SK-N-SH (cell line): ENCODE measurements at regions not wholly inside any gene's neighbourhood (a gene's known extent, or its start where the extent isn't known, plus 50 kb on each side); places are given as distances from the start of the nearest gene placed in this dataset.

Source experiments
- CTCF ChIA-PET: fragments of 300-600, 350-600 bp; formaldehyde crosslinking; extraction: SDS; loops from one replicate; lab custom pipeline; 2021; lab: Yijun Ruan, JAX
- POLR2A ChIA-PET: fragments of 350-600 bp; sonication (Branson Sonifier 250); formaldehyde crosslinking; extraction: SDS; loops from one replicate; lab custom pipeline; 2020; ENCODE audit warnings: antibody characterized with exemption, inconsistent platforms; lab: Yijun Ruan, JAX
- DNase-seq: peaks from one replicate; pipeline ENCODE4 v3.0.0; 2012
- H2AFZ ChIP-seq: fragments of 200-600 bp; sonication (generic); 2 replicates; pipeline ENCODE4 v1.8.1; 2016; ENCODE audit warnings: antibody characterized with exemption, mild to moderate bottlenecking, low read depth
- H3F3A ChIP-seq: fragments of 200-600 bp; sonication (generic); replicated peaks from 2 replicates; pipeline ENCODE3; 2016; ENCODE audit warnings: antibody characterized with exemption, mild to moderate bottlenecking; ENCODE audit not compliant: insufficient read depth
- H3K27ac ChIP-seq, 2 experiments: fragments of 200-500 bp in 1 of 2; fragments of 200-600 bp in 1 of 2; sonication (Bioruptor generic) in 1 of 2; sonication (generic), shearing (Covaris generic) in 1 of 2; 2 replicates each; pipeline versions ENCODE4 v1.5.1 to v1.6.1; 2014 to 2016; ENCODE audit warnings: low read depth in 2 of 2, inconsistent platforms in 1 of 2, low read length in 1 of 2, mild to moderate bottlenecking in 1 of 2, mixed read lengths in 1 of 2
- H3K27me3 ChIP-seq: fragments of 200-600 bp; sonication (generic), shearing (Covaris generic); 2 replicates; pipeline ENCODE4 v1.6.1; 2016; ENCODE audit warnings: mixed run types; ENCODE audit not compliant: insufficient read depth
- H3K36me3 ChIP-seq, 2 experiments: fragments of 200-500 bp in 1 of 2; fragments of 200-600 bp in 1 of 2; sonication (Bioruptor generic) in 1 of 2; sonication (generic) in 1 of 2; replicated peaks in 1 of 2; 2 replicates each; pipeline versions ENCODE3 to v1.5.1; 2014 to 2016; ENCODE audit warnings: low read length in 1 of 2, mild to moderate bottlenecking in 1 of 2; ENCODE audit not compliant: insufficient read depth in 2 of 2, control insufficient read depth in 1 of 2
- H3K4me1 ChIP-seq, 2 experiments: fragments of 200-500 bp in 1 of 2; fragments of 200-600 bp in 1 of 2; sonication (Bioruptor generic) in 1 of 2; sonication (generic), shearing (Covaris generic) in 1 of 2; 2 replicates each; pipeline versions ENCODE4 v1.5.1 to v1.6.1; 2014 to 2016; ENCODE audit warnings: low read depth in 1 of 2, low read length in 1 of 2, mixed run types in 1 of 2; ENCODE audit not compliant: insufficient read depth in 2 of 2, control insufficient read depth in 1 of 2
- H3K4me2 ChIP-seq: fragments of 200-600 bp; sonication (generic), shearing (Covaris generic); 2 replicates; pipeline ENCODE4 v1.6.1; 2017; ENCODE audit warnings: mixed run types
- H3K4me3 ChIP-seq, 2 experiments: fragments of 200-500 bp in 1 of 2; fragments of 200-600 bp in 1 of 2; sonication (Bioruptor generic) in 1 of 2; sonication (generic), shearing (Covaris generic) in 1 of 2; 2 replicates each; pipeline versions ENCODE4 v1.5.1 to v1.8.1; 2014 to 2016; ENCODE audit warnings: low read depth in 2 of 2, inconsistent platforms in 1 of 2, low read length in 1 of 2, mild to moderate bottlenecking in 1 of 2, mixed read lengths in 1 of 2, moderate library complexity in 1 of 2
- H3K79me2 ChIP-seq: fragments of 200-600 bp; sonication (generic); 2 replicates; pipeline ENCODE4 v1.8.1; 2017; ENCODE audit warnings: mild to moderate bottlenecking; ENCODE audit not compliant: insufficient read depth
- H3K9ac ChIP-seq: fragments of 200-600 bp; sonication (generic); 2 replicates; pipeline ENCODE4 v1.6.1; 2017; ENCODE audit warnings: mixed run types
- H3K9me2 ChIP-seq: fragments of 200-600 bp; sonication (generic); 2 replicates; pipeline ENCODE4 v1.6.1; 2017; ENCODE audit warnings: mixed run types
- H3K9me3 ChIP-seq: fragments of 200-600 bp; sonication (generic); 2 replicates; pipeline ENCODE4 v1.6.1; 2017; ENCODE audit warnings: mixed run types, mild to moderate bottlenecking, moderate library complexity
- H4K20me1 ChIP-seq: fragments of 200-600 bp; sonication (generic); 2 replicates; pipeline ENCODE4 v1.6.1; 2017; ENCODE audit warnings: mild to moderate bottlenecking, mixed run types; ENCODE audit not compliant: insufficient read depth
- CHD2 ChIP-seq: fragments of 150-350 bp; IDR thresholded peaks from 2 replicates; pipeline ENCODE4 v1.6.1; 2018; ENCODE audit warnings: low read length; ENCODE audit not compliant: partially characterized antibody
- ELF1 ChIP-seq: IDR thresholded peaks from 2 replicates; pipeline ENCODE4 v1.4.0; 2012
- EP300 ChIP-seq, 2 experiments: IDR thresholded peaks; 2 replicates each; pipeline versions ENCODE4 v1.4.0 to v1.6.1; 2012; ENCODE audit warnings: borderline replicate concordance in 1 of 2, low read depth in 1 of 2, low read length in 1 of 2
- EZH2phosphoT487 ChIP-seq: fragments of 200-600 bp; sonication (generic); IDR thresholded peaks from 2 replicates; pipeline ENCODE4 v1.6.1; 2017; ENCODE audit warnings: low read depth, mixed run types, mild to moderate bottlenecking, antibody characterized with exemption, moderate library complexity, borderline replicate concordance
- FOSL2 ChIP-seq: IDR thresholded peaks from 2 replicates; pipeline ENCODE4 v1.4.0; 2012; ENCODE audit warnings: low read depth, mild to moderate bottlenecking, moderate library complexity, borderline replicate concordance
- FOXM1 ChIP-seq: IDR thresholded peaks from 2 replicates; pipeline ENCODE4 v1.4.0; 2012; ENCODE audit warnings: low read depth, mild to moderate bottlenecking
- GABPA ChIP-seq: IDR thresholded peaks from 2 replicates; pipeline ENCODE4 v1.4.0; 2012; ENCODE audit warnings: low read depth, mild to moderate bottlenecking
- GATA2 ChIP-seq: sonication (generic); formaldehyde crosslinking; IDR thresholded peaks from 2 replicates; pipeline ENCODE4 v1.5.0; 2020; ENCODE audit warnings: mild to moderate bottlenecking, missing genetic modification reagents
- IRF3 ChIP-seq: fragments of 150-350 bp; IDR thresholded peaks from 2 replicates; pipeline ENCODE4 v1.6.1; 2016; ENCODE audit warnings: mild to moderate bottlenecking, low read depth, low read length
- MEF2A ChIP-seq: IDR thresholded peaks from 2 replicates; pipeline ENCODE4 v1.4.0; 2012; ENCODE audit warnings: low read depth, borderline replicate concordance
- NRF1 ChIP-seq: IDR thresholded peaks from 2 replicates; pipeline ENCODE4 v1.6.1; 2012; ENCODE audit warnings: low read depth, mild to moderate bottlenecking, low read length
- RAD21 ChIP-seq: IDR thresholded peaks from 2 replicates; pipeline ENCODE4 v1.6.1; 2012; ENCODE audit warnings: mild to moderate bottlenecking, low read length
- REST ChIP-seq: IDR thresholded peaks from 2 replicates; pipeline ENCODE4 v1.6.1; 2012; ENCODE audit warnings: mild to moderate bottlenecking, low read depth, low read length, moderate library complexity
- RXRA ChIP-seq: IDR thresholded peaks from 2 replicates; pipeline ENCODE4 v1.4.0; 2012; ENCODE audit warnings: low read depth, mild to moderate bottlenecking, borderline replicate concordance
- SIN3A ChIP-seq: IDR thresholded peaks from 2 replicates; pipeline ENCODE4 v1.6.1; 2012; ENCODE audit warnings: low read depth, mild to moderate bottlenecking, low read length, moderate library complexity, borderline replicate concordance
- TAF1 ChIP-seq: IDR thresholded peaks from 2 replicates; pipeline ENCODE4 v1.6.1; 2012; ENCODE audit warnings: low read depth, mild to moderate bottlenecking, low read length, moderate library complexity, borderline replicate concordance
- USF1 ChIP-seq: IDR thresholded peaks from 2 replicates; pipeline ENCODE4 v1.4.0; 2012; ENCODE audit warnings: low read depth, borderline replicate concordance
- USF2 ChIP-seq: fragments of 150-350 bp; IDR thresholded peaks from 2 replicates; pipeline ENCODE4 v1.6.1; 2017; ENCODE audit warnings: antibody characterized with exemption, low read length, low read depth, borderline replicate concordance
- ZBTB33 ChIP-seq: IDR thresholded peaks from 2 replicates; pipeline ENCODE4 v1.4.0; 2012; ENCODE audit warnings: low read depth, borderline replicate concordance

GRCh38 chr14:84085493-84085892, 1444.5 kb upstream of the FLRT2 start:
- Histone ChIP-seq H3K9me2 (no peaks in the 10 kb centered on the region), H4K20me1 (no peaks in the 10 kb centered on the region), H3K9ac (no peak overlapping the region), H3K9me3 (no peaks in the 10 kb centered on the region), H3F3A (no peaks in the 10 kb centered on the region), H2AFZ (no peak overlapping the region), H3K27ac (no peak overlapping the region), H3K79me2 (no peaks in the 10 kb centered on the region), H3K27me3 (no peaks in the 10 kb centered on the region), H3K4me1 (no peaks in the 10 kb centered on the region), H3K4me3 (no peak overlapping the region), H3K36me3 (no peaks in the 10 kb centered on the region), H3K4me2 (no peak overlapping the region)
- CTCF ChIA-PET: no interaction called here
- DNase-seq: no peak
- TF ChIP-seq EP300 (IDR thresholded peaks at IDR 0.05; ENCODE audit: borderline replicate concordance in 1 of 2, low read depth in 1 of 2, low read length in 1 of 2) (no peak), CHD2 (no peak), FOXM1 (no peak), EZH2phosphoT487 (no peak), TAF1 (no peak), USF1 (no peak), MEF2A (no peak), GATA2 (no peak), IRF3 (no peak), ELF1 (no peak), REST (no peak), FOSL2 (no peak), SIN3A (no peak), ZBTB33 (no peak), NRF1 (no peak), USF2 (no peak), RAD21 (no peak), RXRA (no peak), GABPA (no peak)
- POLR2A ChIA-PET: no interaction called here
